Daoy (cell line): ENCODE measurements at regions not wholly inside any gene's neighbourhood (a gene's known extent, or its start where the extent isn't known, plus 50 kb on each side); places are given as distances from the start of the nearest gene placed in this dataset.
"Not testable (repeated sequence)": the region's sequence is repeated elsewhere in the genome, so short reads cannot be mapped to it uniquely, and the experiment has no call there.

Experiments
- DNase-seq: peaks from one replicate; pipeline ENCODE4 v3.0.0-alpha.2; 2015; ENCODE audit warnings: low read depth

DNA sequence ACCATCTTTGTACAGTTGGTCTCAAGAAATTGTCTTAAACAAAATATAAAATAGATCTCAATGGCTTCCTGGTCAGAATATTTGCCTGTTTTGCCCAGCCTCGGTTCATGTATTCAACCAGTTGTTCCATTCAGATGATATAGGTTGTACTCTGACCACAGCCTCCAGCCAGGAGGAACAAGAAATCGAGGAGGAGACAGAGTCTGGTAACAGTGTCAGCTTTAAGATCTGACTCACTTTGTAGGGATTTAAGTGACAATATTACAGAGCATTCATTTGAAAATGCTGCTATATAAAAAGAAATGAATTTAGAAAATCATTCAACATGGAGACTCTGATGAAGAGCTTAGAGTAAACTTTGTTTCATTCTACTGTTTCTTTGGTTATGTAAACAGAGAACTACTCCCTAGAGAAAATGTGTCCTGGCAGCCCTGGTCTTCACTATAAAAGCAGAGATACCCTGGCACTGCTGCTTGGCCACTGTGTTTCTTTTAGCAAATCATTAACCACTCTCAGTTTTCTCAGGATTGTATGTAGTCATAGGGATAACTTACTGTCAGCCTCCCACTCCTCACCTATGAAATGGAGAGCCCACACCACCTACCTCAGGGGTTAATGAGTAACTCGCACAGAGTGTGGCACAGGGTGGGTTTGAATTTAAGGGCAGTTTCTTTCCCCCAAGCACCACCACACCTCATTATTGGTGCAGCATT is 53.5 kb downstream of the PAGE2 start:
- no peak for DNase-seq

DNA sequence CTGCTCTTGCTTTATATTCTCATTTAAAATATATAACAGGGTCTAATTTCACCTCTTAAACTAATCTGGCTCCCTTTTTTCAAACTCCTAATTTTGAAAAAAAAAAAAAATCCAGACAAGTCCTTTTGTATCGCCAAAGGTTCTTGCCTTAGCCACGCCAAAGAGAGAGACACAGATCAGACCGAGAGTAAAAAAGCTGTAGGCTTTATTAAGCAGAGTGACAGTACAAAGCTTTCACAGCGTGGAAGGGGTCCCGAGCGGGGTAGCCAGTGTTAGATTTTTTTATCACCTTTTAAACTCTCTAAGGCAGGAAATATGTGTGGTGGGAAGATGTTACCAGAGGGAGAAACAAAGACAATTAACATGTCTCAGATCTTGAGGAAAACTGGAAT is 54.1 kb downstream of the PAGE2 start:
- no peak for DNase-seq

DNA sequence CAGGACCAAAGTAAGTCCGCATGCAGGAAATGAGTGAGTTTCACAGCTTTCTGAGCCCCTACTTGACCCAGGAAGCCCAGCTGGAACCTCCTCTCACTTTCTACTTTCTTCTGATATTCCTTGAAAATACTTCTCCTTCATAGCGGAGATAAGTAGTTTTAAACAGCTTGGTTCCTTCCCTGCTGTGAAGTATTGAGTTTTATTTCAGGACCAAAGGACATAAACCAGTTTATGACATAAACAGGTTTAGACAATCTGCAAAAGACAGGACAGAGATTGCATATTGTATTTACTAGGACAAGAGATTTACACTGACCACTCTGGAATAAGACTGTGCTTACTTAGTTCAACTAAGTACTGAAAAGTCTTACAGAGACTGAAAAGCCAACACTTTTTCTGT is 54.8 kb downstream of the PAGE2 start:
- no peak for DNase-seq

DNA sequence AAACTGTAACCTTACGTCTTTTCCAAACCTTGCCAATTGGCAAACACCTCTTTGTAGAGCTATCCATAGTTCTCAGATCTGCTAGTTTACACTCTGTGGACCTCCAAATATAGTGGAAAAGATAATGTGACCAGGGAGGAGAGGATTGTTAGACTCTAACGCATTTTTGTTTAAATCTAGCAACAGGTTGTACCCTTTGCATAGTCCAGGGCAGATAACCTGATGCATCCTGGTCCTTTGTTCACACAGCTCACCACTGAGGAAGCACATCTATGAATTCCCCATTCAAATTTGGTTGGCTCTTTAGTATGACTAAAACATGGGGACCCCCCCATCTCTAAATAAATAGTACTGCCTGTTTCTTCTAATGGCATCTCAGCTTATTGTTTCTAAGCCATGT is 55.9 kb downstream of the PAGE2 start:
- DNase-seq, result no peak

DNA sequence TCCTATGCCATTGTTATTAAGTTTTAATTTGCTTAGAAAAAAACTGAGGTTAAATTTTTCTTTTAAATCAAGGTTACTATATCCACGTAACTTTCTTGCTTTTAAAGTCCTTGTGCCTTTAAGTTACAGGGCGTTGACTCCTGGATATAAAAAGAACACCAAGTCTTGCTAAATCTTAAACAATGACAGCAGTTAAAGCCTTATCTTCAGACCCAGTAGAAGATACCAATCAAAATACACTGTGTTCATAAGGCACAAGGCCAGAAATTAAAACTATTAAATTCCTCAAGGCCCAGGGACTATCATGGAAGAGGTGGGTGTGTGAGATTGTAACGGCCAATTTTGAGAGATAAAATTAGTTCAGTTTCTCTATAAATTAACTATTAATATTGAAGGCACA is 60.4 kb downstream of the PAGE2 start:
- no peak for DNase-seq

DNA sequence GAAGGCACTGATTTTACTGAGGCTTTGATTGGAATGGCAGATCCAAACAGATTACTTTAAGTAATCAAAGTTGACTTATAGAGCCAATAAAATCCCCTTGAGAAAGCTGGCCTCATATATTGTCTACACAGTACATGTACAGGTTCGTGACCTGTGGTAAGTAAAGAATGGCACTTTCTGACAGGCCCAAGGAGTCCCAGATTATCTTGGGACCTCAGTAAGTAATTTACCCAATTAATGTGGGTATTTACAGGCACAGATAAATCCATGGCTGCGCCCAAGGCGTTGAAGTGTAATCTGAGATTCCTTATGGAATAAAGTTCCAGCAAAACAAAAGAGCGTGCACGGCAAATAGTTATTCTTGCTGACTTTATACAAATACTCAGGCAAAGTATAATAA is 62.4 kb downstream of the PAGE2 start:
- no peak for DNase-seq

DNA sequence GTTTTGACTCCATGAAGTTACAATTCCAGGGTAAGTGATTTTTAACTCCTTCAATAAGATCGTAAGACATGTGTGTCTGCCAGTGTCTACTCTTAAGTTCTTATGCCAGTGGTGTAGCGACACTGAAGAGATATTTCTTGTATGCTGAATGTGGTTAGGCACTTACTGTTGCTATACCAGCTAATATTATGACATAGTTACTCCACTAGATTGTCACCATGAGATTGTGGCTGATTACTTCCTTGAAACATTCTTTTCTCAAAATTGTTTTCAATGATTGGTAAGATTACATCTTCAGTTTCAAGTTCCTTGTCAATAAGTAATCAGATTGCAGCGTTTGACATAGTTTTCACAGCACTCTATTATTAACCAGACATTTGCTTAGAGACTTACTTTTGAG is 60.6 kb upstream of the PAGE5 start:
- no peak for DNase-seq

DNA sequence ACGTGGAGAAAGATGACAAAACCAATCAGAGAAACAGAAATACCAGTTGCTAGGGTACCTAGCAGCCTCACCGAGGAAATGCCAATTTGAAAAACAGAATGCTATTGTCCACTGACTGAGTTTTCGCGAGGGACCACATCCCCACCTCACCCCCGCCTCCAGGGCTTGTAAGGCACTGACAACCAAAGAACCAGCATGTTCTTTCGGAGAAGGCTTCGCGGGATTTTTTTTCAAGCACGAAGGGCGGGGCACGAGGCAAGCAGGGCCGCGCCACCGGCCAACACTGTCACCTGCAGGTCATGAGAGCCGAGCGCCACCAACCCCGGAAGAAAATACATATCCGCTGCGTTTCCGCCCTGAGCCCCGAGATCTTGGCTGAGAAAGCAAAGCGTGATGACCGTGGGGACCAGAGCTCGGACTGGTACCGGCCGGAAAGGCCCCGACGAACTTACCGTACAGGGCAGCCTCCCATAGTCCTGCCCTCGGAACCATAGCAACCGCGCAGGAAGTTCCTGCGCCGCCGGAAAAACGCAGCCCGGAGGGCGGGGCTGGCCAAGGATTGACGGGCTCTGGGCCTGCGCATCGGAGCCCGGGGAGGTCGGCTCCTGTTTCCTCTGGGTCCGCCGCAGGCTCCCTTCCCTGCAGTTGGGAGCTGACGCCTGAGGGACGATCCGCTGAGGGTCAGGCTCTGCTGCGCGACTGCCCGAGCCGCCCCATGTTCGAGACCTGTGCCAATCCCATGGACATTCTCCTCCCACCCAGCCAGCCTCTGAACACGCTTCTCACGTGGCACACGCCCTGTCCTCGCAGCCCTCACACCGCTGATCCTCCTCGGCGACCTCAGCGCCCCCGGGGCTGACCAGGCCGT is 59.2 kb upstream of the PAGE5 start:
- DNase-seq, result peak; percentile 89

DNA sequence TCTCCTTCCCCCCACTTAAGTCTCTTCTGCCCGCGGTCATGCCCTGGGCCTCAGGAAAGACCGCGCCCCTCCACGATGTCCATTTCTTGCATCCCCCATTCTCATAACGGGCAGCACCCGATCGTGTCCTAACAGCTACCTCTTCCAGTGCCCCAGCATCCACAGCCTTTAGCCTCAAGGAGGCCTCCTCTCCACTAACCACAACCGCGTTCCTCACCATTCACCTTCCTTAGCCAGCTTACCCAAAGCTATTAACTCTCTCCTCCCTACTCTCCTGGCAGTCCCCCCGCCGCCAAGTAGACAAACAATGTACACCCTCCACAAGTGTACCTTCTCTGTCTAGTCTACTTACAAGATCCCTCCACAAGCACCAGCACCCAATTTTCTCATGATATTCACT is 58.6 kb upstream of the PAGE5 start:
- DNase-seq, result peak; percentile 1

DNA sequence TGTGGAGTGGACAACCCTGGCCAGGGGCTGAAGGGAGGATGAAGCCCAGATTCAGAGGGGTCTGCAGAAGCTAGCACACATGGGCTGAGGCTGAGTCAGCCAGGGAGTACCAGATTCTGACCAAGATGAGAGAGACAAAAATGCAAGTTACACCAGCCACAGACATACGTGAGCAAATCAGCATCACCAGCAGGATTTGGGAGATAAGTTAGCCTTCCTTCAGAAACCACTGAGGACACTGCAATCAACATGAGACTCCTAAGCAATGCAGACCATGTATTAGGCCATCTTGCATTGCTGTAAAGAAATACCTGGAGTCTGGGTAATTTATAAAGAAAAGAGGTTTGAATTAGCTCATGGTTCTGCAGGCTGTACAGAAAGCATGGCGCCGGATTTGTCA is 57.0 kb upstream of the PAGE5 start:
- no peak for DNase-seq

DNA sequence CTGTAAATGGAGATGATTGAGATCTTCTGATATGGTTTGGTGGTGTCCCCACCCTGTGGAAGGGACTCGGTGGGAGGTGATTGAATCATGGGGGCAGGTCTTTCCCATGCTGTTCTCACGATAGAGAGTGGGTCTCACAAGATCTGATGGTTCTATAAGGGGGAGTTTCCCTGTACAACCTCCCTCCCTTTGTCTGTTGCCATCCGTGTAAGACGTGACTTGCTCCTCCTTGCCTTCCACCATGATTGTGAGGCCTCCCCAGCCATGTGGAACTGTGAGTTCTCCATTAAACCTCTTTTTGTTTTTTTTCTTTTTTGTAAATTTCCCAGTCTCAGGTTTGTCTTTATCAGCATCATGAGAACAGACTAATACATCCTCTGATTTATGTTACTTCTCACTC is 55.1 kb upstream of the PAGE5 start:
- not testable (repeated sequence) for DNase-seq

DNA sequence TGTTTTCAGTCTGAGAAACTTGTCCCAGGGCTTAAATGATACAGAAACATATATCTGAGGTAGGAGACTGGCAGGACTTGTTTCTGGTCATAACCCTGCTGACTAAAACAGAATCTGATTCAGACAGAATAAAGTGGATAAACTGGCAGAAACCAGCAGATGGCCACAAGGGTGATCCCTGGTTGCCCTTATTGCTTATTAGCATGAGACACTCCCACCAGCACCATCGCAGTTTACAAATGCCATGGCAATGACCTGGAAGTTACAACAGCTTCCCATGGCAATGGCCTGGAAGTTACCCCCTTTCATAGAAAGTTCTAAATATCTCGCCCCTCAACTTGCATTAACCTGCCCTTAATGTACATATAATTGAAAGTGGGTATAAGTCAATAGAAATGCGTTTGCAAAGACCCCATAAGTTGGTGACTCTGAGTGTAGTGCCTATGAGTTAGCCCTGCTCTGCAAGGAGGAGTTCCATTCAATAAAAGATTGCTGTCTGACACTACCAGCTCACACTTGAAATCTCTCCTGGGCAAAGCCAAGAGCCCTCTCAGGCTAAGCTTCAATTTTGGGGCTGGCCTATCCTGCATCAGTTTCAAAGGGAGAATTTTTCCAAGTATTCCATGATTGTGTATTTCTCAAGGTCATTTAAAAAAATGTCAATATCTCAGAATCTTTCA is 52.9 kb upstream of the PAGE5 start:
- DNase-seq, result no peak

DNA sequence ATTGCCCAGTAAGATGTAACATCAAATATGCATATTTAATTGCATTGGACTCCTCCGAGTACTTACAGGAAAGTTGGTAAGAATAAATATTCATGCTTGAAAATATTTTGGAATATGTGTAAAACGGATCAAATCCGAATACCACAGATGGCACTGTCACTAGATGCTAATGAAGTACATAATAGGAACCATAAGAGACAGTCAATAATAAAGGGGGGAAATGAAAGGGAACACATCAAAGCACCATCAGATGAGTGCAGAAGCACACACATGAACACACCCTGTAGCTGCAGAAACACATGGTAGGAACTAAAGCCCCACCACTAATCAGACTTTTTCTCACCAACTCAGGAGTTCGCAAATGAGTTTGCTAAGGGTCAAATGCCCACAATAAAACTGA is 52.2 kb upstream of the PAGE5 start:
- no peak for DNase-seq

DNA sequence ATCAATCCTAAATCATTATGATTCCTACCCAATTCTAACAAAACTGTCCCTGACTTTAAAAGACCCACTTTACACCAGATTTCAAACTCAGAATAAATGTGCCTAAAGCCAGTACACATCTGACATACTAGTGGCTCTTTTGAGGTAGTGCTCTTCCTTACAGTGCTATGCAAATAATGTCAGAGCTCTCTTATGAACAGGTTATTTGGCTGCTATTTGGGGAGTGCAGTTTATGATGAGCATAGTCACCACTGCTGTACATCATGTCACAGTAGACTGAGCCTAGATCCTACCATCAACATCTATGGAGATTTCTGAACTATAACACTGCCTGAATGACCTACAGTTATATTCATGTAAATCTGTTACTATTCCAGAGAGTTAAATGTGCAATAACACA is 50.4 kb upstream of the PAGE5 start:
- no peak for DNase-seq
